HG03354 (cell line): ENCODE measurements at regions not wholly inside any gene's neighbourhood (a gene's known extent, or its start where the extent isn't known, plus 50 kb on each side); places are given as distances from the start of the nearest gene placed in this dataset.
"Not testable (repeated sequence)": the region's sequence is repeated elsewhere in the genome, so short reads cannot be mapped to it uniquely, and the experiment has no call there.

ENCODE experiments used
- ATAC-seq: cut with Tn5 transposase; IDR thresholded peaks from one replicate; pipeline ENCODE4 v1.9.1; 2021; ENCODE audit warnings: mild to moderate bottlenecking; ENCODE audit not compliant: unreplicated experiment, poor library complexity, severe bottlenecking

DNA sequence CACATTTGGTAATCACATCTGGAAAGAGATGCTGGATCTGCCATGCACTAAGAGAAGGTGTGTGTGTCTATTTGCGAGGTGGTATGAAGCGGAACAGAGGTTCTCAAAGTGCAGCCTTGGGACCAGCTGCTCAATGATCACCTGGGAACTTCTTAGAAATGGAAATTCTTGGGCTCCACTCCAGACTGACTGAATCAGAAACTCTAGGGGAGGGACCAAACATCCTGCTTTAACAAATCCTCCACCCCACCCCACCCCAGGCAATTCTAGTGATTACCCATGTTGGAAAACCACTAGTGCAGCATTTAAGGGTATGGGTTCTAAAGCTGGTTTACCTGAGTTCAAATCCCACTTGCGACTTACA, 143.9 kb upstream of the JUN start:
- ATAC-seq = no peak

- no peak for ATAC-seq
Observed at GRCh38 chr1:58928514-58928913, 144.7 kb upstream of the JUN start.

DNA sequence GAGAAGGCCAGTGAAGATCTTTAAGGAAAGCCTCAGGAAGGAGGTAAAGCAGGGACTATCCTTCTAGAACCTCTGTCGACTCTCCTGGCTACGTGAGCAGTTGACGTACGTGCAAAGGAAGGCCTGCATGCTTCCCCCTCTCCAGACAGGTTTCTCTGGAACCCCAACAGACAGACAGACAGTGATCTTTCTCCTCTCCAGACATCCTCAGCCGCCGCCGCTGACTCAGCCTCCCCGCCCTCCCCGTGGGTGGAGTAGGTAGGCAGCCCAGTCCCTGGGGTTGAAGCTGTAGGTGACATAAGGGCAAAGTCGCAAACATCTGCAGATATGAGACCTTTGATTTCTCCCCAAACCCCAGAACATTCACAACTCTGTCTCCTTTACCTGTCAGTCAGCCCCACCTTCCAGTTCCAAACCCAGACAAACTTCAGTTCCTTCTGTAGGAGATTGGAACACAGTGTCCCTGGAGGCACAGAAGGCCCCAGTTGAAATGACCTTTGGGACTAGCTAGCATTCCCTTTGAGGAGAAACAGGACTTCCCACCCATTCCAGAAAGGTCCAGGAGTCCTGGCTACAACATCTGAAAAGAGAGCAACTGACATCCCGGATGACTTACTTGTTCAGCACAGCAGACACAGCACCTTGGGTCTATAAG, 146.0 kb upstream of the JUN start:
- ATAC-seq = no peak

GRCh38 chr1:58931024-58931423, 147.2 kb upstream of the JUN start:
- ATAC-seq = no peak

DNA sequence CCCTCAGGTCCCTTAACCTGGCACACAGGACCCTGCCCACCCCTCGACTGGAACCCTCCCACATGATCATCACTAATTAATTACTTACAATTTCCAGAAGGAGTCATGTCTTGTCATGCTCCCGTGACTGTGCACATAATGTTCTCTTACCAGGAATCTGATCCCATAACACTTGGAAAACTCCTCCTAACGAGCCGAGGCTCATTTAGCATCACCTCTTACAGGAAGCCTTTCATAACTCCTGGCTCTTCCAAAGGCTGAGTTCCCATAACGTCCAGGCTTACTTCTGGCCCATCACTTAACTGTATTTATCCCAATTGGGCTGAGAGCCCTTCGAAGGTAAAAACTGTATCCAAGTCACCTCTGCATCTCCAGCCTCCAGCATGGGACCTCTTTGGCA, 147.9 kb upstream of the JUN start:
- ATAC-seq = no peak

- ATAC-seq = no peak
Observed at GRCh38 chr1:58932859-58933598, 149.2 kb upstream of the JUN start.

DNA sequence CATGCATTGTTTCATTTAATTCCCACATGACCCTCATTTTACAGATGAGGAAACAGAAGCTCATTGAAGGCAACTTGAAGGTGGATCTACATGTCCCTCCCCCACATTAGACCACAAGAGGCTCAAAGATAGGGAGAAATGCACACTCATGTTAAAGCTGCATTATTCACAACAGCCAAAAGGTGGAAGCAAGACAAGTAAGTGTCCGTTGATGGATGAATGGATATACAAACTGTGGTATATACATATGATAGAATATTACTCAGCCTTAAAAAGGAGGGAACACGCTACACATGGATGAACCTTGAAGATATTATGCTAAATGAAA, 149.7 kb upstream of the JUN start:
- no peak for ATAC-seq

DNA sequence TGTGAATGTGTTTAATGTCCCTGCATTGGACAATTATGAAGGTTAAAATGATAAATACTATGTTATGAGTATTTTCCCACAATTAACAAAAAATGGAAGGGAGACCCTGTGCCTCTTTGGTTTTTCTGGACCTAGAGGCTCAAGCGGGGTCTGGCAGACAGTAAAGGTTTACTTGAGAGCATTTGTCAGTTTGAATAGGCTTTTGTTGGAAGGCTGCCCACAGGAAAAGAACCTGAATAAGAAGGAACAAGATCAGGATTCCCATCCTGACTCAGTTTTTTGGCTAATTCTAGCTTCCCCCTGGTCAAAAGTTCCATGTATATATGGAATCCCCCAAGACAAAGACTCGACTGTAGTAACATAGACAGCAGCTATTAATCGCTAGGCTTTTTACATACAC, 150.9 kb upstream of the JUN start:
- no peak for ATAC-seq

- no peak for ATAC-seq
Observed at GRCh38 chr1:58936973-58937372, 153.1 kb upstream of the JUN start.

DNA sequence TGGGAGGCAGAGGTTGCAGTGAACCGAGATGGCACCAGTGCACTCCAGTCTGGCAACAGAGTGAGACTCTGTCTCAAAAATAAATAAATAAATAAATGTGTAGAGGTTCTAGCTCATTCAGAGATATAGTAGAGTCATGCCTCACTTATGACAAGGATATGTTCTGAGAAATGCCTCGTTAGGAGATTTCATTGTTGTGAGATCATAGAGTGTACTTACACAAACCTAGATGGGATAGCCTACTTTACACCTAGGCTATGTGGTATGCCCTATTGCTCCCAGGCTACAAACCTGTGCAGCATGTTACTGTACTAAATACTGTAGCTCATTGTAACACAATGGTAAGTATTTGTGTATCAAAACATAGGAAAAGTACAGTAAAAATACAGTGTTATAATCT, 155.3 kb upstream of the JUN start:
- no peak for ATAC-seq

- no peak for ATAC-seq
Observed at GRCh38 chr1:58939666-58940370, 156.0 kb upstream of the JUN start.

GRCh38 chr1:58941471-58942289, 157.8 kb upstream of the JUN start:
- peak; percentile 49 for ATAC-seq

GRCh38 chr1:58942759-58943191, 158.9 kb upstream of the JUN start:
- no peak for ATAC-seq

DNA sequence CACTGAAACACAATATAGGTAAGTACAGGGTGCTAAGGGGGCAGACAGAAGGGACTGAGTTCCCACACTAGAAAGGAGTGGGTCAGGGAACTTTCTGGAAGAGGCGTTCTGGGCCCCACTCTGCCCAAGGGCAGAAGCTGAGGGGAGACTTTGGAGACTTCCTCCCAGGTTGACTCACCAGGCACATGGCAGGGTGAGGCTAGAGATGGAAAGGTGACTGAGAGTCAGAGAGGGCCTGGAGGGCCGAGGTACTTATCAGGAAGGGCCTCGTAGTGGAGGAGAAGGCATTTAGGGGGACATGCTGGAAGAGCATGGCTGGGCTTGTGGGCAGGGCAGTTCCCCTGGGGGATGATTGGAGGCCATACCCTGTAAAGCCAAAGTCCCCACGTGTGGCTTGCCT, 159.9 kb upstream of the JUN start:
- ATAC-seq = no peak

- ATAC-seq = no peak
Observed at GRCh38 chr1:58944439-58944838, 160.6 kb upstream of the JUN start.

DNA sequence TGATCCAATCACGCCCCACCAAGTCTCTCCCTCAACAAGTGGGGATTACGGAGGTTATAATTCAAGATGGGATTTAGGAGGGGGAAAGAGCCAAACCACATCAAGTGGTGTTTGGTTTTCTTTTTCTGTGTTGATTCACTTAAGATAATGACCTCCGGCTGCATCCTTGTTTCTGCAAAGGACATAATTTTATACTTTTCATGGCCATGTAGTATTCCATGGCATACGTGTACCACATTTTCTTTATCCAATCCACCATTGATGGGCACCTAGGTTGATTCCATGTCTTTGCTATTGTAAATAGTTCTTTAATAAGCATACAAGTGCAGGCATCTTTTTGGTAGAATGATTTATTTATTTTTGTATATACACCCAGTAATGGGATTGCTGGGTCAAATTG, 162.5 kb upstream of the JUN start:
- ATAC-seq = no peak

DNA sequence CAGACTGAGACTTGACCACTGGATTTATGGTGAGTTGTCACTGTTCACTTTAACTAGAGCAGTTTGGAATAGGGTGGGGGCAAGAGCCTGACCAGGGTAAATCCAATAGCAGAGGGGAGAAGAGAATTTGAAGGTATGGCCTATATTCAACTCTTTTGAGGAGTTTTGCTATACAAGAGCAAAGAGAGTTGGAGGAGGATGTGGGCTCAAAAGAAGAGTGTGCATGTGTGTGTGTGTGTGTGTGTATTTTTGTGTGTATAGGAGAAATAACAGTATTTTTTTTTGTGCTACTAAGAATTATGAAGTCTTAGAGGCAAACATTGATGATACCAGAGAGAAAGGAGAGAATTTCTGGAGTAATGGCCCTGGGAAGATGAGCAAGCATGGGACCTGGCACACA, 164.8 kb upstream of the JUN start:
- ATAC-seq = no peak

GRCh38 chr1:58949551-58950220, 165.8 kb upstream of the JUN start:
- no peak for ATAC-seq

DNA sequence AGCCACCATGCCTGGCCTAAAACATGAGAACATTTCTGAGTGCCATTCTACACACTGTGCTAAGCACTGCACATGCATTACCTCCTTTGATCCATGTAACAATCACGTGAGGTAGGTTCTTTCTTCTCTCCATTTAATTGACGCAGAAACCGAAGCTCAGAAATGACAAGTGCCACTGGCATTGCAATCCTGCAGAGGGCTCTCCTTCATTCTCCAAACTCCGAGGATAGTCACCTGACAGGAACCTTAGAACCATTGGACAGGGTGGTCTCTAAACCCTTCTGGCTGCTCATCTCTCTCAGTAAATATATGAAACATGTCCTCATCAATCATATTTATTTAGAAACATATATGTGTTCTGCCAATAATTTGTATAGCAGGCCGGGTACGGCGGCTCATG, 167.1 kb upstream of the JUN start:
- ATAC-seq = no peak

- not testable (repeated sequence) for ATAC-seq
Observed at GRCh38 chr1:58953951-58954350, 170.1 kb upstream of the JUN start.
